ENCODE measurements at regions not wholly inside any gene's neighbourhood (a gene's known extent, or its start where the extent isn't known, plus 50 kb on each side); places are given as distances from the start of the nearest gene placed in this dataset.
"Not testable (repeated sequence)": the region's sequence is repeated elsewhere in the genome, so short reads cannot be mapped to it uniquely, and the experiment has no call there.

DNA sequence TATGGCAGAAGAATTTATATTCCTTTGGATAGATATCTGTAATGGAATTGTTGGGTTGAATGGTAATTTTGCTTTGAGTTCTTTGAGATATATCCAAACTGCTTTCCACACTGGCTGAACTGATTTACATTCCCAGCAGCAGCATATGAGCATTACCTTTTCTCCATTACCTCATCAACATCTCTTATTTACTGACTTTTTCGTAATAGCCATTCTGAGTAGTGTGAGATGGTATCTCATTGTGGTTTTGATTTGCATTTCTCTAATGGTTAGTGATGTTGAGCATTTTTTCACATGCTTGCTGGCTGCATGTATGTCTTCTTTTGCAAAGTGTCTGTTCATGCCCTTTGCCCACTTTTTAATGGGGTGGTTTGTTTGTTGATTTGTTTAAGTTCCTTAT, 404.5 kb downstream of the SUCLG1 start:
- not testable (repeated sequence) for DNase-seq (ENCODE audit: low read depth in 2 of 2)

GRCh38 chr2:84052913-84053312, 406.2 kb downstream of the SUCLG1 start:
- no peak for DNase-seq (ENCODE audit: low read depth in 2 of 2)

- DNase-seq (ENCODE audit: low read depth in 2 of 2): no peak
Measured at GRCh38 chr2:84052043-84052442, 407.0 kb downstream of the SUCLG1 start.

GRCh38 chr2:84048964-84049363, 410.1 kb downstream of the SUCLG1 start:
- no peak for DNase-seq (ENCODE audit: low read depth in 2 of 2)

- no peak for DNase-seq (ENCODE audit: low read depth in 2 of 2)
Measured at GRCh38 chr2:84041506-84041905, 417.6 kb downstream of the SUCLG1 start.

DNA sequence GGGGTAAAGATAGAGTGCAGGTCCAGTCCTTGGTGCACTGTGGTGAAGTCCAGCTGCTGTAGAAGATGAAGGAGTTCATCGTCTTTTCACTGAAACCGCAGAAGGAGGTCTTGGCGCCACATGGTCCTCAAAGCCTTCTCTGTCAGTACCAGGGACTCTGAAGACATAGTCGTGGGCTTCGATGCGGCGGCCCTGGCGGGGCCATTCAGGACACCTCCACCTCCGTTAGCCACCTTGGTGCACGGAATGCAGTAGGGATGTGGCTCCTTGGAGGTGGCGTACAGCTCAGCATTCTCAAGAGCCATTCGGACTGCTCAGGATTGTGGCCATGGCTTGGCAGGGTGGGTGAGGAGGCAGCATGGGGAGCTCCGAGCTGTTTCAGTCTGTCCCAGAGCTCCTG, 418.8 kb downstream of the SUCLG1 start:
- DNase-seq (ENCODE audit: low read depth in 2 of 2): no peak

DNA sequence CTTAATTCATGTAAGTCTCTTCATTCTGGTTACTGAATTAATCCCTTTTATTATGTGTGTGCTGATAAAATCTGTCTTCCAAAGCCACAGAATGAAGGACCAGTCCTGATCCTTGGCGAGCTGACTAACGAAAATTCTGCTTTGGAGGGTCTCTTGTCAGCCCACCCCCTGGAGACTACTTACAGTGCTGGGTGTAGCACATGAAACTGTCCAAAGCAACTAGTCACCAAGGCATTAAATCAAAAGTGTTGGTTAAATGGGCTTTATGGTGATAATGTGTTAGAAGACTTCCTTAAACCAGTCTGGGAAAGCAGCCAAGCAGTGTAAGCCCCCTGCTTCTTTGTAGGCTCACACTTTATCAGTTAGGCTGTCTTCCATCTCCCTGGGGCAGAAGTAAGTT, 420.2 kb downstream of the SUCLG1 start:
- DNase-seq (ENCODE audit: low read depth in 2 of 2): no peak

GRCh38 chr2:84033347-84033974, 425.6 kb downstream of the SUCLG1 start:
- DNase-seq (ENCODE audit: low read depth in 2 of 2): no peak

GRCh38 chr2:84031312-84032050, 427.6 kb downstream of the SUCLG1 start:
- no peak for DNase-seq (ENCODE audit: low read depth in 2 of 2)

GRCh38 chr2:84029903-84030575, 429.0 kb downstream of the SUCLG1 start:
- DNase-seq (ENCODE audit: low read depth in 2 of 2): no peak

- no peak for DNase-seq (ENCODE audit: low read depth in 2 of 2)
Measured at GRCh38 chr2:84026818-84027217, 432.3 kb downstream of the SUCLG1 start.

GRCh38 chr2:84022810-84023431, 436.2 kb downstream of the SUCLG1 start:
- DNase-seq (ENCODE audit: low read depth in 2 of 2): peak; percentile 12 to 20

DNA sequence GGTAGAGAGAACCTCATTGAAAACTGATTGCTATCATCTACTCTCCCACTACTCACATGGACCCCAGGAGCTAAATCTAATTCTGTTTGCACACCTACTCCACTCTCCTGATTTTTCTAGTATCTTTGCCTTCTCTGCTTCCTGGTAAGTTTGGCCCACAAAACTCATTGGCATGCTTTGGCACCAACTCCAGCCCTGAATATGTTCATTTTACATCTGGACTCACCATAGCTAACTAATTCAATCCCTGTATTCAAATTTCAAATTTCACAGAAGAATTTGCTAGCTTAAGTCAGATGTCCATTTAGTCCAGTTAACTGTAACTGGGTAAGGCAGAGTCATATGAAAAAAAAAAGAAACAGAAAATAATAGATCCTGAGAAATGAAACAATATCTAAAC, 442.1 kb downstream of the SUCLG1 start:
- DNase-seq (ENCODE audit: low read depth in 2 of 2): no peak

DNA sequence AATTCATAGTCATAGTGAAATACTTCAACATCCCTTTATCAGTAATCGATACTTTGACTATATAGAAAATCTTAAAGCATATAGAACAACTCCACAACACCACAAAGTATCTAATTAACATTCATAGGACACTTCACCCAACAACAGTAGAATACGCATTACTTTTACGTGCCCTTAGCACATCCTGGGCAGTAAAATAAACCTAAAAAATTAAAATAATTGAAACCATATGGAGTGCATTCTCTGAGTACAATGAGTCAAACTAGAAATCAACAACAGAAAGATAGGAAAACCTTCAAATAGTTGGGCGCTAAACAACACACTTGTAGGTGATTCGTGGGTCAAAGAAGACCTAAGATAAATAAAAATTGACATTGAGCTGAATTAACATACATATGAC, 442.9 kb downstream of the SUCLG1 start:
- DNase-seq (ENCODE audit: low read depth in 2 of 2): no peak

DNA sequence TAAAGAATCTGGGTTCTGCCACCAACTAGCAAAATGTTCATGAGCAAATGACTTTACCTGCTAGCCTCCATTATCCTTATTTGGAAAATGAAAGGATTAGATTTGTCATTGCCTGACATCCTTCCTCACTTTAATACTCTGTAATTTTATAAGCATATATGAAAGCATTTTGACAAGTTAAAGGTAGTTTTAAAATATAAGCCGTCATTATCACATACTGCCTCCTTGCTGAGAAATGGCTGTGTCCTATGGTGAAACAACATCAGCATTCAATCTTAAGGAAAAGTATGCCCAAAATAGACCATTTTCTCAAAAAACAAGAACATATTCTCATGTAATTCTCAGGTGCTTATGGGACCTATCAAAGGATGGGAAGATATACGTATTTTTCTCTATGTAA, 461.2 kb downstream of the SUCLG1 start:
- no peak for DNase-seq (ENCODE audit: low read depth in 2 of 2)

GRCh38 chr2:83994633-83995179, 464.4 kb downstream of the SUCLG1 start:
- DNase-seq (ENCODE audit: low read depth in 2 of 2): no peak

DNA sequence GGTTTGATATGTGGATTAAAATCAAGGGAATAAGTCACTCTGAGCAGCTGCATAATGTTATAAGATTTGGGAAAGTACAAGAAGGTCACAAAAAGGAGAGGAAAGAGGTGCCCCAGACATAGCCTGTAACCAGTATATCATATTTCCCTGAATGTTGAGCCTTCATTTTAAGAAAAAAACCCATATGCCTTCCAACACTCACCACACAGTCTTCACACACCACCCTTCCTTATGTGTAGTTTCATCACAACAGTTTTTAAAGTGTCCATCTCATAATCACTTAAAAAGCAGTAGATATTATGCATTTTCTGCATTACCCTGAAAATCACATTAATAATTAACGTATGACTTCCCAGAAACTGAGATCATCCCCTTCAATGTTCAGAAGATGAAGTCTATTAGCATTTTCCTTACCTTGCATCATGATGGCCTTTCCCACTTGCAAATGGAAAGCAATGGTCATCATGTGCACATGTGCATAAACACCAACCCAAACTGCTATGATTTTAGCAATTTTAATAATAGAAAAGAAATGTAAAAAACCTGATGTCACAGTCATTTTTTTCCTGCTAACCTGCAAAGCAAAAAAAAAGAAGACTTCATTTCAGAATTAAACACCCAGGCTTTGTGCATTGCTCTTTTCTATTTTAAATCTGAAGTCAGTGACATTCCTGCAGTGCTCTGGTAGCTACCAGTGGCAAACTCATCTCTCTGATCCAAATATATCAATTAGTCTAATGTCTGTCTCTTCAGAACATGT, 465.0 kb downstream of the SUCLG1 start:
- no peak for DNase-seq (ENCODE audit: low read depth in 2 of 2)

GRCh38 chr2:83991992-83992391, 467.1 kb downstream of the SUCLG1 start:
- DNase-seq (ENCODE audit: low read depth in 2 of 2): no peak

DNA sequence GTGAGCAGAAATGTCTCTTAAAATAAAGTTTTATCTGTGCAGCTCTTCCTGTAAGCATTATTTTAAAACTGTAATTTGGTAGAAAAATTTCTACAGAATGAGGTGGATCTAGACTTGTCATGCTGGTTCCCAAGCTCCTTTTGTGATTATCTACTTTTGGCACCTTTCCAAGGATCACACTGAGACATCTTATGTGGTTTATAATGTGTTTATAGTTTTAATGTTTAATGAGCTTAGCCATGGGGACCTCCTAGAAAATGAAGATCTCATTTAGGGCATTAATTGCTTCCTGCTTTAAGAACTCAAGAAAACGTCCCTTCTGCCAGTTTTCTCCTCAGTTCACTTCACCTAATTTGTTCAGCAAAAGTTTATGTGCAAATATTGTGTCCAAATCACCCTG, 468.4 kb downstream of the SUCLG1 start:
- DNase-seq (ENCODE audit: low read depth in 2 of 2): no peak

GRCh38 chr2:83976628-83977027, 482.5 kb downstream of the SUCLG1 start:
- not testable (repeated sequence) for DNase-seq (ENCODE audit: low read depth in 2 of 2)

GRCh38 chr2:83972128-83972527, 487.0 kb downstream of the SUCLG1 start:
- DNase-seq (ENCODE audit: low read depth in 2 of 2): no peak
